IMR-90 (cell line): ENCODE measurements at regions not wholly inside any gene's neighbourhood (a gene's known extent, or its start where the extent isn't known, plus 50 kb on each side); places are given as distances from the start of the nearest gene placed in this dataset.

Source experiments
- ATAC-seq: fragments of 200-7000 bp; cut with Tn5 transposase; 2 replicates; pipeline ENCODE4 v1.9.1; 2020; ENCODE audit warnings: low read depth, mild to moderate bottlenecking, moderate library complexity
- BruUV-seq: library from RNA; stranded (reverse); fragments of 400-500 nt; replicated peaks from 2 replicates; lab custom pipeline; 2021; lab: Mats Ljungman, UMichigan
- CTCF ChIA-PET: fragments of 300-600 bp; formaldehyde crosslinking; extraction: SDS; loops from one replicate; lab custom pipeline; 2021; ENCODE audit warnings: antibody characterized with exemption; lab: Yijun Ruan, JAX
- POLR2A ChIA-PET: fragments of 300-600 bp; sonication (Branson Sonifier 250); formaldehyde crosslinking; loops from one replicate; lab custom pipeline; 2022; ENCODE audit warnings: antibody characterized with exemption; ENCODE audit not compliant: unreplicated experiment; lab: Charles Lee
- DNase-seq: peaks from one replicate; pipeline ENCODE4 v3.0.0; 2013
- H2AFZ ChIP-seq: replicated peaks from 2 replicates; pipeline ENCODE3; 2013; ENCODE audit warnings: low read length, mild to moderate bottlenecking; ENCODE audit not compliant: poor library complexity
- H2AK5ac ChIP-seq: 2 replicates; pipeline ENCODE4 v1.6.1; 2013; ENCODE audit warnings: low read depth, low read length, inconsistent platforms
- H2AK9ac ChIP-seq: replicated peaks from 2 replicates; pipeline ENCODE3; 2013; ENCODE audit warnings: mild to moderate bottlenecking, low read depth, low read length, moderate library complexity; ENCODE audit not compliant: poor library complexity
- H2BK120ac ChIP-seq: 2 replicates; pipeline ENCODE4 v1.6.1; 2013; ENCODE audit warnings: low read depth, low read length, inconsistent platforms
- H2BK15ac ChIP-seq: 3 replicates; pipeline ENCODE4 v1.6.1; 2013; ENCODE audit warnings: low read depth, low read length, inconsistent platforms
- H2BK20ac ChIP-seq: 2 replicates; pipeline ENCODE4 v1.6.1; 2013; ENCODE audit warnings: low read depth, mild to moderate bottlenecking, inconsistent platforms, low read length, moderate library complexity
- H2BK5ac ChIP-seq: 2 replicates; pipeline ENCODE4 v1.6.1; 2013; ENCODE audit warnings: mild to moderate bottlenecking, low read depth, low read length, inconsistent platforms; ENCODE audit not compliant: poor library complexity, severe bottlenecking
- H3K14ac ChIP-seq: replicated peaks from 2 replicates; pipeline ENCODE4 v1.6.1; 2013; ENCODE audit warnings: low read depth, low read length, inconsistent platforms
- H3K18ac ChIP-seq: 2 replicates; pipeline ENCODE4 v1.6.1; 2013; ENCODE audit warnings: low read depth, low read length, control low read depth
- H3K23ac ChIP-seq: 2 replicates; pipeline ENCODE4 v1.6.1; 2013; ENCODE audit warnings: low read depth, low read length, inconsistent platforms
- H3K27ac ChIP-seq: 2 replicates; pipeline ENCODE4 v1.5.1; 2013; ENCODE audit warnings: mild to moderate bottlenecking, control low read depth, low read length; ENCODE audit not compliant: insufficient read depth
- H3K27me3 ChIP-seq: 2 replicates; pipeline ENCODE4 v1.6.1; 2013; ENCODE audit warnings: low read length; ENCODE audit not compliant: control insufficient read depth, insufficient read depth
- H3K36me3 ChIP-seq: 2 replicates; pipeline ENCODE4 v1.6.1; 2013; ENCODE audit warnings: low read length, mixed read lengths; ENCODE audit not compliant: control insufficient read depth, insufficient read depth
- H3K4ac ChIP-seq: 2 replicates; pipeline ENCODE4 v1.6.1; 2013; ENCODE audit warnings: low read depth, low read length, inconsistent platforms
- H3K4me1 ChIP-seq: 2 replicates; pipeline ENCODE4 v1.6.1; 2013; ENCODE audit warnings: low read length, mixed read lengths; ENCODE audit not compliant: control insufficient read depth, insufficient read depth
- H3K4me2 ChIP-seq: 2 replicates; pipeline ENCODE4 v1.6.1; 2013; ENCODE audit warnings: low read depth, mild to moderate bottlenecking, control low read depth, low read length, moderate library complexity
- H3K4me3 ChIP-seq: 2 replicates; pipeline ENCODE4 v1.5.1; 2013; ENCODE audit warnings: low read depth, mild to moderate bottlenecking, control low read depth, low read length, moderate library complexity; ENCODE audit not compliant: insufficient read depth
- H3K56ac ChIP-seq: 2 replicates; pipeline ENCODE4 v1.6.1; 2013; ENCODE audit warnings: low read length, inconsistent platforms; ENCODE audit not compliant: insufficient read depth; ENCODE audit errors: extremely low read depth
- H3K79me1 ChIP-seq, 2 experiments: 2 replicates each; pipeline ENCODE4 v1.6.1; 2013; ENCODE audit warnings: low read length in 2 of 2, inconsistent platforms in 1 of 2, low read depth in 1 of 2
- H3K9ac ChIP-seq: 2 replicates; pipeline ENCODE4 v1.6.1; 2013; ENCODE audit warnings: low read depth, low read length, control low read depth
- H3K9me1 ChIP-seq: 2 replicates; pipeline ENCODE4 v1.6.1; 2013; ENCODE audit warnings: low read length, inconsistent platforms; ENCODE audit not compliant: insufficient read depth
- H3K9me3 ChIP-seq: 2 replicates; pipeline ENCODE4 v1.6.1; 2013; ENCODE audit warnings: low read length; ENCODE audit not compliant: control insufficient read depth, insufficient read depth
- H4K20me1 ChIP-seq: 2 replicates; pipeline ENCODE4 v1.6.1; 2013; ENCODE audit warnings: low read length, inconsistent platforms; ENCODE audit not compliant: insufficient read depth
- H4K5ac ChIP-seq: 2 replicates; pipeline ENCODE4 v1.6.1; 2013; ENCODE audit warnings: mild to moderate bottlenecking, low read depth, low read length, control low read depth
- H4K8ac ChIP-seq, 2 experiments: 2 replicates each; pipeline ENCODE4 v1.6.1; 2013; ENCODE audit warnings: low read depth in 2 of 2, low read length in 2 of 2, control low read depth in 1 of 2, inconsistent platforms in 1 of 2
- H4K91ac ChIP-seq: 2 replicates; pipeline ENCODE4 v1.6.1; 2013; ENCODE audit warnings: low read depth, low read length, inconsistent platforms; ENCODE audit not compliant: insufficient read depth
- CHD1 ChIP-seq: IDR thresholded peaks from 2 replicates; pipeline ENCODE4 v1.6.1; 2012; ENCODE audit warnings: low read depth, low read length, improper control_type of control experiment
- ELK1 ChIP-seq: fragments of 150-350 bp; IDR thresholded peaks from 2 replicates; pipeline ENCODE4 v1.6.1; 2016; ENCODE audit warnings: low read depth, mild to moderate bottlenecking, low read length, moderate library complexity, borderline replicate concordance
- MAZ ChIP-seq: IDR thresholded peaks from 2 replicates; pipeline ENCODE4 v1.6.1; 2012; ENCODE audit warnings: low read depth, mild to moderate bottlenecking, low read length, improper control_type of control experiment, moderate library complexity, borderline replicate concordance
- RCOR1 ChIP-seq: IDR thresholded peaks from 2 replicates; pipeline ENCODE4 v1.6.1; 2012; ENCODE audit warnings: mild to moderate bottlenecking, low read length, improper control_type of control experiment; ENCODE audit not compliant: insufficient replicate concordance
- WGBS, 2 experiments: methylation state at CpG; one replicate each; pipeline versions ENCODE4 v1.1.5 to v1.1.7; 2013; ENCODE audit warnings: missing lambda C conversion rate in 2 of 2; ENCODE audit not compliant: insufficient read length in 1 of 2; ENCODE audit errors: extremely low coverage in 2 of 2; 5-methylcytosine and 5-hydroxymethylcytosine counted together
- dilution Hi-C: fragments of 300-500 bp; cut with HindIII; formaldehyde crosslinking; loops from one replicate; pipeline ENCODE4 v1.14.3; 2018; ENCODE audit warnings: low sequenced_read_pairs; ENCODE audit not compliant: unreplicated experiment
- in situ Hi-C: fragments of 300-500 bp; cut with MboI; formaldehyde crosslinking; loops from 3 replicates; pipeline ENCODE4 v1.14.3; 2019; ENCODE audit warnings: low sequenced_read_pairs, inconsistent platforms, mixed read lengths
- intact Hi-C: fragments of 100-400 bp; cut with micrococcal nuclease; formaldehyde crosslinking; loops from 2 replicates; pipeline ENCODE4 v1.10.0; 2022

DNA sequence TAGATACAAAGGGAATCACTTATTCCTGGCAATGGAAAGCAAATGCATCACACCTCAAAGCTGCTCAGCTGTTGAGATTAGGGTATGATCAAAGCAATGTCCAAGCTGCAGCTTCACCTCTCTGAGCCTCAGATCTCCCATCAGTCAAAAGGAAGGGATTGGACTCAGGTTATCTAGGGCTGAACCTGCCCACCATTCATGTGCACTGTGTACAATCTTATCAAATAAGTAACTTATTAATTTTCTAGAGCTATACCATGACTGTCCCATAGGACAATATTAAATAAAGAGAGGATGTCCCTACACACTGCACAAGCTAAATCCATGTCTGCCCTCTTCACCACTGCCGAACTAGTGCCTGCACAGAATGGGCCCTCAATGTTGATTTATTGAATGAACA is 127.0 kb downstream of the HSD17B3 start:
- H2AK5ac ChIP-seq: no peak overlapping the region
- no peaks in the 10 kb centered on the region for H3K4me1 ChIP-seq
- TF ChIP-seq RCOR1 (no peak), ELK1 (no peak), CHD1 (no peak), MAZ (no peak)
- no peaks in the 10 kb centered on the region for H3K9me1 ChIP-seq
- no peak overlapping the region for H2BK120ac ChIP-seq
- H3K18ac ChIP-seq: no peak overlapping the region
- H3K27ac ChIP-seq: no peak overlapping the region
- no peak overlapping the region for H2BK15ac ChIP-seq
- H3K36me3 ChIP-seq: no peaks in the 10 kb centered on the region
- no peak overlapping the region for H3K9ac ChIP-seq
- peaks cover 25% of the 10 kb centered on the region for H3K27me3 ChIP-seq
- H3K9me3 ChIP-seq: no peaks in the 10 kb centered on the region
- H2AFZ ChIP-seq: no peak overlapping the region
- intact Hi-C loops (no loop called here), in situ Hi-C loops (no loop called here), dilution Hi-C loops (no loop called here)
- no peak overlapping the region for H3K56ac ChIP-seq
- H3K4me2 ChIP-seq: no peak overlapping the region
- no peak overlapping the region for H2BK5ac ChIP-seq
- no peaks in the 10 kb centered on the region for H4K20me1 ChIP-seq
- H4K8ac ChIP-seq: no peak overlapping the region
- no peak overlapping the region for H2AK9ac ChIP-seq
- ChIA-PET POLR2A (no interaction called here), CTCF (no interaction called here)
- no peak overlapping the region for H4K91ac ChIP-seq
- H2BK20ac ChIP-seq: no peak overlapping the region
- DNase-seq (no peak), ATAC-seq (no peak)
- no peak overlapping the region for H3K4me3 ChIP-seq
- no peaks in the 10 kb centered on the region for H3K79me1 ChIP-seq
- H3K4ac ChIP-seq: no peak overlapping the region
- no peak overlapping the region for H3K14ac ChIP-seq
- BruUV-seq: no TSS peak
- H4K5ac ChIP-seq: no peak overlapping the region
- WGBS, 2 experiments: no CpG with 5 or more reads among the region's 1 CpG
- no peak overlapping the region for H3K23ac ChIP-seq
